Neutrophil (primary cell): ENCODE measurements at regions not wholly inside any gene's neighbourhood (a gene's known extent, or its start where the extent isn't known, plus 50 kb on each side); places are given as distances from the start of the nearest gene placed in this dataset.

Experiments used
- H3K27ac ChIP-seq: fragments of 200-600 bp; sonication (generic); 2 replicates; pipeline ENCODE4 v1.5.1; 2016; ENCODE audit warnings: mild to moderate bottlenecking, moderate library complexity
- H3K27me3 ChIP-seq: fragments of 200-600 bp; sonication (generic); 2 replicates; pipeline ENCODE4 v1.6.0; 2016; ENCODE audit warnings: mild to moderate bottlenecking
- H3K36me3 ChIP-seq: fragments of 200-600 bp; sonication (generic); 2 replicates; pipeline ENCODE4 v1.5.1; 2017
- H3K4me1 ChIP-seq, 2 experiments: fragments of 200-600 bp in 1 of 2; sonication (generic) in 1 of 2; 1 replicate in 1 of 2; 2 replicates in 1 of 2; pipeline versions ENCODE4 v1.5.1 to v1.6.1; 2013 to 2016; ENCODE audit warnings: low read depth in 1 of 2, low read length in 1 of 2, mild to moderate bottlenecking in 1 of 2, moderate library complexity in 1 of 2; ENCODE audit not compliant: control insufficient read depth in 1 of 2, insufficient read depth in 1 of 2
- H3K4me3 ChIP-seq, 2 experiments: fragments of 200-600 bp in 1 of 2; sonication (generic) in 1 of 2; 1 replicate in 1 of 2; 2 replicates in 1 of 2; pipeline ENCODE4 v1.5.1; 2013 to 2016; ENCODE audit warnings: low read depth in 1 of 2, low read length in 1 of 2, mild to moderate bottlenecking in 1 of 2, moderate library complexity in 1 of 2
- H3K9me3 ChIP-seq: fragments of 200-600 bp; sonication (generic); 2 replicates; pipeline ENCODE4 v1.5.1; 2016
- CTCF ChIP-seq: fragments of 200-600 bp; sonication (generic); IDR thresholded peaks from 2 replicates; pipeline ENCODE4 v1.5.1; 2016; ENCODE audit warnings: antibody characterized with exemption

- no peaks in the 10 kb centered on the region for H3K36me3 ChIP-seq
- no peak overlapping the region for H3K27ac ChIP-seq
- no peak overlapping the region for H3K4me3 ChIP-seq
- no peak for TF ChIP-seq CTCF
- peaks cover 7% of the 10 kb centered on the region for H3K27me3 ChIP-seq
- H3K9me3 ChIP-seq = no peaks in the 10 kb centered on the region
- peaks cover 9 to 12% of the 10 kb centered on the region in 2 experiments for H3K4me1 ChIP-seq
These were observed 86.1 kb upstream of the PROK2 start for GRCh38 chr3:71870966-71871512.

- Histone ChIP-seq H3K4me3 (no peak overlapping the region), H3K9me3 (no peaks in the 10 kb centered on the region), H3K27me3 (peaks cover 7% of the 10 kb centered on the region), H3K4me1 (no peaks in the 10 kb centered on the region), H3K27ac (no peak overlapping the region), H3K36me3 (no peaks in the 10 kb centered on the region)
- TF ChIP-seq CTCF = no peak
These were observed 83.9 kb upstream of the PROK2 start for GRCh38 chr3:71868876-71869275.

GRCh38 chr3:71865727-71866126 lies 80.8 kb upstream of the PROK2 start:
- Histone ChIP-seq H3K36me3 (no peaks in the 10 kb centered on the region), H3K27me3 (peaks cover 13% of the 10 kb centered on the region), H3K9me3 (no peaks in the 10 kb centered on the region), H3K4me1 (no peaks in the 10 kb centered on the region), H3K4me3 (no peak overlapping the region), H3K27ac (no peak overlapping the region)
- no peak for TF ChIP-seq CTCF

GRCh38 chr3:71863563-71864190 lies 78.7 kb upstream of the PROK2 start:
- Histone ChIP-seq H3K36me3 (no peaks in the 10 kb centered on the region), H3K4me1 (peaks cover 8 to 11% of the 10 kb centered on the region in 2 experiments), H3K4me3 (no peak overlapping the region), H3K27me3 (peaks cover 6% of the 10 kb centered on the region), H3K9me3 (no peaks in the 10 kb centered on the region), H3K27ac (no peak overlapping the region)
- no peak for TF ChIP-seq CTCF

- Histone ChIP-seq H3K4me3 (no peak overlapping the region), H3K36me3 (no peaks in the 10 kb centered on the region), H3K27ac (no peak overlapping the region), H3K4me1 (peaks cover 19 to 23% of the 10 kb centered on the region in 2 experiments), H3K9me3 (no peaks in the 10 kb centered on the region), H3K27me3 (peaks cover 6% of the 10 kb centered on the region)
- TF ChIP-seq CTCF = no peak
These were observed 77.6 kb upstream of the PROK2 start for GRCh38 chr3:71862371-71863140.
